NCI-H1694 (cell line): ENCODE measurements at regions not wholly inside any gene's neighbourhood (a gene's known extent, or its start where the extent isn't known, plus 50 kb on each side); places are given as distances from the start of the nearest gene placed in this dataset.
"Not testable (repeated sequence)": the region's sequence is repeated elsewhere in the genome, so short reads cannot be mapped to it uniquely, and the experiment has no call there.

Experiments
- DNase-seq: peaks from one replicate; lab custom pipeline; 2025; lab: John Stamatoyannopoulos, UW

DNA sequence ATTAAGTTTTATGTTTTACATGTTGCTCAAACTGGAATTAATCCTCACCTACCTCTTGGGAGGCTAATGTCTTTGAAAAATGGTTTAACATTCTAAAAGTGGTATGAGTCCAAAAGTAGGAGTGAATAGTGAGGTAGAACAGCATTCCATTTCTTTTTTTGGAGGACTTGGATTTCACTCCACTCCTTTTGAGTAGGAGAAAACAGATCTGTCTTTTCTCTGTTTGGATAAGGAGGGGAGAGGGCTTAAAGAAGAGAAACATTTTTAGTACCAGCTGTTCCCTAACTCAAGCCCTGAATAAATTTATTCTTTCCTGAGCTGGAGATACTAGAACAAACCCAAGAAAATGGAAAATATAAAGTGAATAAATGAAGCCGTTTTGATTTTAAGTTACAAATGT is 687.9 kb downstream of the MECOM start:
- no peak for DNase-seq

DNA sequence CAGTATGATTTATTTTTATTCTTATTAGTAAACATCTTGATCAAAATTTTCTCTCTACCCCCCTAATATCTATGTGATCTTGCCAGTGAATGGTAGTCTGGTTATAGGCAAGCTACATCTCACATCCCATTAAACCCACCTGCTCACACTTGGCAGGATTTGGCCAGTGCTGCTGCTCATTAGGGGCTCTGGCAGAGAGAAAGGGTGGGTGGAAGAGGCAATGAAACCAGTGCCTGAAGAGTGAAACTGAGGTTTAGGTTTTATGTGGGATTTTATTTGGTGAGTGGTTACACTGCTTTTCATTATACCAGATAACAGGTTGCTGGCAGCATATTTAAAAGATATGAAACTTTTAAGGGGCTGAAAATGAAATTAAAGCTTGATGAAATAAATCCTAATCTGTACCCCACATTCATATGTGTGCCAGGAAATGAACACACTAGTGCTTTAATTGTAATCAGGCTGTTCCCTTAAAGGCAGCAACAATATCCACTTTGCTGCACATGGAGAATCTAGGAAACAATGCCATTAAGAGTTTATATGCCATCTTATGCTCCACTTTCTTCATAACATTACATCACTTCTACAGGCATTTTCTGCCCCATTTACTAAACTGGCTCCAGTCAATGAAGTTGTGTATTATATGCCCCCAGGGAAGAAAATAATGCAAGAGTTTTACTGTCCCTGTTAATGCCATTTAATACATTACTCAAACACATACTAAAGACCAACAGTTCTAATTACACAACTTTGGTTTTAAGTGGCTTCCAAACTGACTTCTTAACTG is 688.7 kb downstream of the MECOM start:
- DNase-seq = no peak

DNA sequence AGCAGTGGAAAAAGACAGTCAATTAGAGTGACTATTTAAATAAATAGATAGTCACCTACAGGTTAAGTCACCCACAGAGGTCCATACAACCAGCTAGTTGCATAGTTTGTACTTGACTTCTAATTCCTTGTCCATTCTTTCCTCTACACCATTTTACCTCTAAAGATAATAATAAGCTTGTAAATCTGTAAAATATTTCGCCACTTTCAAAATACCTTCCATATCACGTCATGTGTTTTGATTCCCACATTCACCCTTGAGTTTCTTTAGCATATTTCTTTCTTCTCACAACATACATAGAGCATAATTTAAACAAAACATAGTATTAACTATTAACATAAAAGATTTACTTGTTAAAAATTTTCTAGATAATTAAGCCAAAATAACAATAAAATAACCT is 689.6 kb downstream of the MECOM start:
- DNase-seq = no peak

DNA sequence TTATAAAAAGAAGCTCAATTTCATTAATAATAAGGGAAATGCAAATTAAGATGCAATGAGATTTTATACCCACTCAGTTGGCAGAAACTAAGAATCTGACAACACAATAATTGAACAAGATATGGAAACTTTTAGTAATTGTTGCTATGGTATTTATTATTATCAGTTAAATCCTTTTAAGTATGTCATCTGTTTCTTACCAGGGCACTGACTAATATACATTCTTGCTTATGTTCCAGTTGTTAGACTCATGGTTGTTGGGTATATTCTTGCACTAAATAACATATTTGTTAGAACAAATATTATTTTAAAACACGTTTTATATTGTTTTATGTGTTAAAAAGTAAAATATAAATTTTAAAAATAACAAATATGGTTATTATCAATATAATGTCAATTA is 690.3 kb downstream of the MECOM start:
- DNase-seq = no peak

DNA sequence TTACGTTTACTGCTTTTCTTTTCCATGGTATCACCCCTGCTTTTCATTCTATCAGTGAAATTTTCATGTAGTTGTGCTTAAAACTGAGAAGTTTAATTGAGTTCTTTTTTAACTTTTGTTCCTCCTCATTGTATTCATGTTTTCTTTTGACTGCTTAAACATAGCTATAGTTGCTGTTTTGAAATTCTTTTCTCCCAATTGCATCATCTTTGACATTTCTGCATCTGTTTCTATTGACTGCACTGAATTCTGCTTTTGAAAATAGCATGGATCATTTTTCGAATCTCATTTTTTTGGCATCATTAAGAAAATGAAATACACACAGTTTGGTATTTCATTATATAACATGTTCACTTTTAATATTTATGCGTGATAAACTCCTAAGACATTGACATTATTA is 694.9 kb downstream of the MECOM start:
- no peak for DNase-seq

DNA sequence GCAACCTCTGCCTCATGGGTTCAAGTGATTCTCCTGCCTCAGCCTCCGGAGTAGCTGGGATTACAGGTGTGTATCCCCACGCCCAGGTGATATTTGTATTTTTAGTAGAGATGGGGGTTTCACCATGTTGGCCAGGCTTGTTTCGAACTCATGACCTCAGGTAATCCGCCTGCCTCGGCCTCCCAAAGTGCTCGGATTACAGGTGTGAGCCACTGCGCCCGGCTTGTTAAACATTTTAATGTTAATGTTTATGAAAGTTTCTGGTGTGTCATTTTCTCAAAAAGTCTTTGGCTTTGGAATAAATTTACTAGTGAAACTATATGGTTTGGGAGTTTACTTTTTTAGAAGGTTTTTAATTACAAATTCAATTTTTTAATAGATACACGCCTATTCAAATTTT is 698.8 kb downstream of the MECOM start:
- no peak for DNase-seq

DNA sequence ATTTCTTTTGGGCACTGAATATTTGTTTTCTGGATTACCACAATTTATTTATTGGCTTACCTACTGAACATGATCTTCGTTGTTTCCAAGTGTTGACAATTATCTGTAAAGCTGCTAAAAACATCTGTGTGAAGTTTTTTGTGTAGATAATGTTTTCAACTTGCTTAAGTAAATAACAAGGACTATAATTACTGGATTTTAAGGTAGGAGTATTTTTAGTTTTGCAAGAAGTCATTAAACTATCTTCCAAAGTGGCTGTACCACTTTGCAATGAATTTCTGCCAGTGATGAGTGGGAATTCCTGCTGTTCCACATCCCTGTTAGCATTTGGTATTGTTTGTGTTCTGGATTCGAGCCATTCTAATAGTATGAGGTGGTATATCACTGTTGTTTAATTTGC is 702.2 kb downstream of the MECOM start:
- no peak for DNase-seq

DNA sequence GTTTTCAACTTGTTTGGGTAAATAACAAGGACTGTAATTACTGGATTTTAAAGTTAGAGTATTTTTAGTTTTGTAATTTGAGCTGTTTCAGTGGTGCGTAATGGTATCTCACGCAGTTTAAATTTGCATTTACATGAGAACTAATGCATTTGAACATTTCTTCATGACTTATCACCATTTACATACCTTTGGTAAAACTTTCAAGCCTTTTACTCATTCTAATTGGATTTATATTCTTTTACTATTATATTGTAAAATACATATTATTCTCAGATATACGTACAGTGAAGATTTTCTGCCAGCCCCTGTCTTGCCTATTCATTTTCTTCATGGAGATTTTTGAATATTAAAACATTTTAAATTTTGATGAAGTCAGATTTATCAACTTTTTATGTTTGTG is 703.8 kb downstream of the MECOM start:
- DNase-seq = no peak

DNA sequence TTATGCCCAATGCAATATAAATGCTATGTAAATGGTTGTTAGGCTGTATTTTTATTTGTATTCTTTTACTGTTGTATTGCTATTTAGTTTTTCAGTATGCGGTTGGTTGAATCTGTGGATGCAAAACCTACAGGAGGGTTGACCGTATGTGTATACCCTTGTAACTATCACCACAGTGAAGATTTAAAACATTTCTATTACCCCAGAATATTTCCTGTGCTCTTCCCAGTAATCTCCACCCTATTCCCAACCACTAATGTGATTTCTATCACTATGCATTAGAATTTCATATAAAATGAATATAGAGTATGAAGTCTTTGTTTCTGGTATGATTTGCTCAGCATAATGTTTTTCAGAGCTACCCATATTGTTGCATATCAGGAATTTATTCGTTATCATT is 705.0 kb downstream of the MECOM start:
- DNase-seq = no peak

DNA sequence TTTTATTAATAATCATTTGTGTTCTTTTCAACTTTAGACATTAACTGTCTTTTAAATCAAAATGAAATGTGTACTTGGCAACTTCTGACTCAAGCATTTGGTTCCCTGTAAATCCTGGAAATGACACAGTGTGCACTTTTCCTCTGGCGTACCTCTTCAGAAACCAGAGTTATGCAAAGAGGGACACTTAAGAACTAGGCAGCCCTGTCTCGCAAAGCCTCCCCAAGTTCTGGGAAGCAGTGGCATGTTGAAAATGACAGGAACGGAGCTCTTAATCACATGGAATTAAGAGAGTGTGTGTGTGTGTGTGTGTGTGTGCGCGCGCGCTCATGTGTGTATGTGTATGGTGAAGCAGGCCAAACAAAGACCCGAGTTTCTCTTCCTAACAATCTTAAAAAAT is 707.4 kb downstream of the MECOM start:
- DNase-seq = no peak

DNA sequence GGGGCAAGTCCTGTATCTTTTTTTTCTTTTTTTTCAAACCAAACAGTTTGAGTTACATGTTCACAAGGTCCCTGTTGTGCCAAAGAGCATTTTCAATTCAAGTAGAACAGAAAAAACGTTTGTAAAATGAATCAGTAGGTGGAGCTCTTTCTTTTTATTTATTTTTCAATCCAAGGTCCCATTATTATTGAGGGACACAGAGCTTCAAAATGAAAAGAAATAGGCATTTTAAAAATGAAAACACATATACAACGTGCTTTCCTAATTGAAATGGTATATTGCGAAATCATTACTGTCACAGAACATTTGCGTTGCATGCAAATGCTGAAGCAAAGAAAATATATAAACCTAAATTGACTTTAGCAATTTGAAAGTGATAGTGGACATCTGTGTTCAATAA is 711.0 kb downstream of the MECOM start:
- DNase-seq = no peak

DNA sequence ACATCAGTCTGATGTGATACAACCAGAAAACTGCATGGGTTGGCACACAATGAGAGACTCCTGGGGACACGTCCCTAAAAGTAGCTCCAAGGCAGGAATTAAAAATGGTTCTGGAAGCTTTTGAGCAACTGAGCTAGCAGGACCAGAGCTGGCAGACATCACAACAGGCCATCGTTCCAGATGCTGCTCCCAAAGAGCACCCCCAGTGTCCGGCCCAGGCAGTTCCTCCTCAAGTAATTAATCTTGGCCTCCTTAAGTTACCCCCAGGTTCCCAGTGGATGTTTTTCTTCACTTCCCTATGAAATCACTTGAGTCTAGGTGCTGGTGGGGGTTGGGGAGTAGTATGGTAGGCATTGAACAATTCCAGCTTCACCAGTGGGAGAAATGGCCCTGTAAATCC is 711.6 kb downstream of the MECOM start:
- DNase-seq = no peak

DNA sequence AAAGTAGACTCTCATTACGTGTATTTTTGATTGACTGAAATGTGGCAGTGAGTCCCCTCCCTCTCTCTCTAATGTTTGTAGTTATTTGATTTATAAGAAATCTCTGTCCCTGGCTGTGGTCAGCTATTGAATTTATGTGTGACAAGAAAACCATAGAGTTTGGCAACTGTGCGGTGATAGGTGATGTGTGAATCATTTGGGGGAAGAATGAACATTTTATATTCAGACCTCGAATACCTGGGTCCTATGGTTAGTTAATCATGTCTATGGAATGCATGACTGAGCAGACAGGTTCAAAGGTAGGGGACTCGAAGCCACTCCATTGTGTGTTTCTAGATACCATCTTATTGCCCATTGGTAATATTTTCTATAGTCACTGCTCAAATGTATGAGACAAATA is 712.1 kb downstream of the MECOM start:
- no peak for DNase-seq

DNA sequence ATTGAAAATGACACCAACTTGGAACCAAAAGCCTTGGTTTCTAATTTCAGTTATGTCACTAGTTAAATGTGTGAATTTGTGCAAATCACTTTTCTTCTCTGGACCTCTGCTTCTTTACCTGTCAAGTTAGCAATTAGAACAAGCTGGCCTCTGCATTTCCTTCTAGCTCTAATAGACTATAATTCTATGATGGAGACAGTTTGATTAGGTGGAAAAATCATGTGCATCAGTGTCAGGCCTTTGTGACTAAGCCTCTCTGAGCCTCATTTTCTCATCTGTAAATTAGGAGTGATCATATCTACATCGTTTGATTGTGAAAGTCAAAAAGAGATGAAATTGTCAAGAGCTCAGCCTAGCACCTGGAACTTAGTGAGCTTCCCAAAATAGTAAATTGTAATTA is 712.9 kb downstream of the MECOM start:
- no peak for DNase-seq

DNA sequence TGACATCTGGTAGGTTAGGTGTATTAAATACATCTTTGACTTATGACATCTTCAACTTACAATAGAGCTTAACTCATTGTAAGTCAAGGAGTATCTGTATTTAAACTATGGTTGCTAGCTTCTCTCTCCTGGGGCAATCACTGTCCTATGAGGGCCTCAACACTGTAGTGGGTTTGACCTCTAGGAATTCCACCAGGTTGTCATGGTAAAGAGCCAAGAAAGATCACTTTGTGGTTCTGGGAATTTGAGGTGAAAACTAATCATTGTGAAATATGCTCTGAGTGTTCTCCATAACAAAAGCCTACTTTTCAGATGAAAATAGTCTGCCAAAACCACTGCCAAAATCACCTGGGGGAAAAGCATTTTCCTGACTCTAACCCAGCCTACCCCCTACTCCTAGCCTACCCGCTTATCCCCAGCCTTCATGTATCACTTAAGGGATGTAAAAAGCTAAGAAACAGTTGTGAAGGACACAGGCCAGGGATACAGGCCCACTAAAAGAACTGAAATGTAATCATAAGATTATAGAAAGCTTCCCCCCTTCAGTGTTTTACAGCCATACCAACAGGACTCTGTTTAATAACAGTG is 723.8 kb downstream of the MECOM start:
- no peak for DNase-seq

DNA sequence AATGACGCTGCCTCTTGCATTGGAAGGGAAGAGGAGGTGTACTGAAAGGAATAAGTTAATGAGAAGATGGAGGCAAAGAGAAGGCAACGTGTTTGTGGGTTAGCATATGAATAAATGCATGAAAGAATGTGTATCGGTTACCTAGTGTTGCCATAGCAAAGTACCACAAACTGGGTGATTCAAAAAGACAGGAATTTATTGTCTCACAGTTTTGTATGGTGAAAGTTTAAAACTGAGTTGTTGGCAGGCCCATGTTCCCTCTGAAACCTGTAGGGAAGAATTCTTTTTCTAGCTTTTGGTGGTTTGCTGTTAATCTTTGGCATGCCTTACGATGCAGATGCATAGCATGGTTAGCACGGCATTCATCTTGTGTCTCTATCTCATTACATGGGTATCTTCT is 729.9 kb downstream of the MECOM start:
- no peak for DNase-seq

DNA sequence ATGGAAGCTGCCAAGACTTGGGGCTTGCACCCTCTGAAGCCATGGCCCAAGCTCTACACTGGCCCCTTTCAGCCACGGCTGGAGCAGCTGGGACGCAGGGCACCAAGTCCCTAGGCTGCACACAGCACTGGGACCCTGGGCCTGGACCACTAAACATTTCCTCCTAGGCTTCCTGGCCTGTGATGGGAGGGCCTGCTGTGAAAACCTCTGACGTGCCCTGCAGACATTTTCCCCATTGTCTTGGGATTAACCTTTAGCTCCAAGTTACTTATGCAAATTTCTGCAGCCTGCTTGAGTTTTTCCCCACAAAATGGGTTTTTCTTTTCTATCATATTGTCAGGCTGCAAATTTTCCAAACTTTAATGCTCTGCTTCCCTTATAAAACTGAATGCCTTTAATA is 733.5 kb downstream of the MECOM start:
- DNase-seq = not testable (repeated sequence)

DNA sequence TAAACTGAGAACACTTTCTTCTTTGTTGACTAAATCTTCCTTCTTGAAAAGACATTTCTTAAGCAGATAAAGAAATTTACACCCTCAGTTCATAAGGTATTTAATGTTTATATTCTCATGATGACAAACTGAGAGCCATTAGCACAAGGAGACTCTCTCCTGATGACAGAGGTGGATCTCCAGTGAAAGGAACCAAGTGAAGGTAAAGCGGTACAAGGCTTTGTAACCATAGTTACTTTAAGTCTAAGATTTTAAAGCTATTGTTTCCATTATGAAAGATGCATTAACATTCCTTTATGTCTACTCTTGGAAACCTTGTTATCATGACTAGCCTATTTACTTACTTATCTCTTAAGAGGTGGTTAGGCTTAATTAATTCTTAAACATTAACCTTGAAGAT is 737.1 kb downstream of the MECOM start:
- DNase-seq = no peak

DNA sequence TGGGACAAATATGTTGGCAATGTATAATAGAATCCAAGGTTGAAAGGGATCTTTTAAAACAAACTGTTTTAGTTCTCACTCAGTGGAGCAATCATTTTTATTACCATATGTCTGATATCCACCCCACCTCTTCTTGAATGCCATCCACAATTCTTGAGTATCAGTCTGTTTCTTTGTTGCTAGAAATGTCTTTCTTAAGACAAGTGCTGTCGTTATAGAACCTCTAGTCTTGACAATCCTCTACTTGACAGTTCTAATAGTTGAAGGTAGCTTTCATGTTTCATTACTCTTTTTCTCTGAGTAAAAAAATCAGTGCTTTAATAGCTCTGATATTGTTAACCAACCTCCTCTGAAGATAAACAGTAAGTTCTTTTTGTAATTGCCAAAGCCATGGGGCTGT is 737.9 kb downstream of the MECOM start:
- no peak for DNase-seq

DNA sequence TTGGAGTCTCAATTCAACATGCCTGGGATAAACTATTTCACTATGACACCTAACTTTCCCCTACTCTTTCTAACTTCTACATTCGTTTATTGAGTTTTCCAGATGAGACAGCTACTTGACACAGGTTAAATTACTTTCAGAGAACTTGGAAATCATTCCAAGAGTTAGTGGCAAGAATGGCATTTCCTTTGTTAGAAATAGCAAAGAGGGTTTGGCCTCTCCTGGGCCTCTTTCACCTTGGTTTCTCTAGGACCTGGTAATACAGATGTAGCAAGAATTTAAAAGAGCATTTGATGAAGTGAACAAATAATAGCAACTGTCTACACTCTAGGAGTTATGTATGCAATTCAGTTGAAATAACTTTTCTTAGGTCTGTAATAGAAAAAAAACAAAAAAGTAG is 748.9 kb downstream of the MECOM start:
- DNase-seq = no peak

DNA sequence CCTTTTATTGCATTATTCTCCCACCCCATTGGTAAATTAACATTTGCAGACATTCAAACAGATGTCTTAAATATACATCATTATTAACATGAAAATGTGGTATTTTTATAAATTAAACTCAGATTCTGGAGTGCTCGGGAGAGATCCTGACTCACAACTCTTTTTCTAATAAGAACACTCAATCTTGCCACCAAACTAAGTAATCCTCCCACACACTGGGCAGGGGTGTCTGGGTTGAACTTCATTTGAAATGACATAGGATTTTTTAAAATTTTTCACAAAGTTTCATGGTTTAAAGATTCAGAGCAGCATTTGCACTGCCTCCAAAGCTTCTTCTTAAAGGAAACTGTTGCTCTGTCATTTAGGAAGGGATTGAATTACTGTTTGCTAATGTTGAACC is 754.3 kb downstream of the MECOM start:
- DNase-seq = no peak

DNA sequence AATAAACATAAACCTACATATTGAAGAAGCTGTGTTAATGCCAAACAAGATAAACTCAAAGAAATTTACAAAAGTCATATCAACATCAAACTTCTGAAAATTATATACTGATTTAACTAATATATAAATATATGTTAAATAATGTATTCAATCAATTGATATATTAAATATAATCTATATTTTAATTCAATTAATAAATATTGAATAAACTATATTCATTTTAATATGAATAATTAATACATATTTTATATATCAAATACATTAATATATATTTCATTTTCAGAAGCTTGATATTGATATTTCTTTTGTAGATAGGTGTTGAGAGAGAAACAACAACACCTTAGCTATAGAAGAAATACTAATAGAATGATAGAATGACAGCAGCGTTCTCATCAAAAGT is 768.1 kb downstream of the MECOM start:
- no peak for DNase-seq

DNA sequence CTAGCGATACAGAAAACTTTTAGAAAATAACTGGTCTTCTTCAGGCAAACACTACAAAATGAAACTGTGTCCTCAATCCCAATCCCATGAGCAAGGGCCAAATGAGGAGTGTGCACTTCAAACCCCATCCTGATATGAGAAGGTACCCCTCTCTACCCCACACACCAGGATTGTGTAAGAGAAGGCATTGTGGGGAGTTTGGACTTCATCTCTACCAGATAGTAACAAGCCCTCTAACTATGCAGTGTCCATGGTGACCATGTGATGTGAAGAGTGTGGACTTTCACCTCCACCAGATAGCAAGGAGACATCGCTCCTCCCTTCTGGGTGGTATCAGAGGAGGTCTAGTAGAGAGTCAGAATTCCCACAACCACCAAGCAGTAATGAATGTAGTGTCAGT is 769.3 kb downstream of the MECOM start:
- DNase-seq = no peak

DNA sequence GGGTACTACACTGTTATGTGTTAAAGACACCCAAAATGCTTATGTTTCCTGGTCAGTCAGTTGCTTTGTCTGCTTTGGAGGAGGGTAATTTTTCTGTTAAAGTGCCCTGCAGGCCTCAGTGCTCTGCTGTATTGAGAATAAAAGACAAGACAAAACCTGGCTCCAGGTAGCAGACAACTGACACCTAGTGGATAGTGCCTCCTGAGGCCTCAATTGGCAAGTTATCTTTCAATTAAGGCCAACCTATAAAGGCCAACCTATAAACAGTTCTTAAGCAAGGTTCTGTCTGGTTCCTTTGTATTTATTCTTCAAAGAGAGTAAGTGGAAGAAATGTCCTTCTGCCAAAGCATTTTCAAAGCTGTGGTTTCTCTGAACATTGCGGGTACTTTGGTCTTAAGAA is 773.8 kb downstream of the MECOM start:
- DNase-seq = no peak
